ENCODE measurements at regions not wholly inside any gene's neighbourhood (a gene's known extent, or its start where the extent isn't known, plus 50 kb on each side); places are given as distances from the start of the nearest gene placed in this dataset.
A peak's percentile ranks its signal among the peaks of the same experiment; 100 is the strongest.

GRCh38 chr22:22133910-22134309 is 110.7 kb upstream of the VPREB1 start:
- Histone ChIP-seq H3K4me1 (replicated peaks in 1 of 2) (no peaks in the 10 kb centered on the region), H3K27ac (no peak overlapping the region), H3K4me3 (no peak overlapping the region)
- WGBS, 10 experiments = 57 to 90% (median 86%) methylated on average over 4 to 5 of the region's 5 CpGs; no CpG with 5 or more reads in 1 of the 10 experiments
- no peak for ATAC-seq (replicated peaks in 6 of 8)
- in situ Hi-C loops (cut with MboI; ENCODE audit: low pct_unique_long_range_greater_than_20kb in 2 of 9, low sequenced_read_pairs in 9 of 9, unreplicated experiment in 9 of 9) = no loop called here

GRCh38 chr22:22130953-22131608 is 113.5 kb upstream of the VPREB1 start:
- 0 to 82% (median 55%) methylated on average over 2 to 3 of the region's 3 CpGs; no CpG with 5 or more reads in 1 of the 10 experiments for WGBS, 10 experiments
- Histone ChIP-seq H3K27ac (no peak overlapping the region), H3K4me3 (no peak overlapping the region), H3K4me1 (replicated peaks in 1 of 2) (no peaks in the 10 kb centered on the region)
- in situ Hi-C loops (cut with MboI; ENCODE audit: low pct_unique_long_range_greater_than_20kb in 2 of 9, low sequenced_read_pairs in 9 of 9, unreplicated experiment in 9 of 9) = no loop called here
- ATAC-seq (replicated peaks in 6 of 8) = no peak

GRCh38 chr22:22129387-22129786 is 115.2 kb upstream of the VPREB1 start:
- no peak for ATAC-seq (replicated peaks in 6 of 8)
- 0 to 70% (median 36%) methylated on average over 1 to 3 of the region's 3 CpGs; no CpG with 5 or more reads in 1 of the 10 experiments for WGBS, 10 experiments
- no peak overlapping the region for H3K4me3 ChIP-seq
- no peaks in the 10 kb centered on the region for H3K4me1 ChIP-seq (replicated peaks in 1 of 2)
- H3K27ac ChIP-seq = no peak overlapping the region
- in situ Hi-C loops (cut with MboI; ENCODE audit: low pct_unique_long_range_greater_than_20kb in 2 of 9, low sequenced_read_pairs in 9 of 9, unreplicated experiment in 9 of 9) = no loop called here

GRCh38 chr22:22128440-22128839 is 116.1 kb upstream of the VPREB1 start:
- Histone ChIP-seq H3K4me3 (no peak overlapping the region), H3K4me1 (replicated peaks in 1 of 2) (no peaks in the 10 kb centered on the region), H3K27ac (no peak overlapping the region)
- in situ Hi-C loops (cut with MboI; ENCODE audit: low pct_unique_long_range_greater_than_20kb in 2 of 9, low sequenced_read_pairs in 9 of 9, unreplicated experiment in 9 of 9) = no loop called here
- ATAC-seq (replicated peaks in 6 of 8) = no peak
- WGBS, 10 experiments = 38 to 92% (median 80%) methylated on average over 2 of the region's 2 CpGs; no CpG with 5 or more reads in 1 of the 10 experiments

- Histone ChIP-seq H3K27ac (no peak overlapping the region), H3K4me1 (replicated peaks in 1 of 2) (no peaks in the 10 kb centered on the region), H3K4me3 (no peak overlapping the region)
- in situ Hi-C loops (cut with MboI; ENCODE audit: low pct_unique_long_range_greater_than_20kb in 2 of 9, low sequenced_read_pairs in 9 of 9, unreplicated experiment in 9 of 9) = no loop called here
- WGBS, 10 experiments = 34 to 94% (median 68%) methylated on average over 2 to 5 of the region's 5 CpGs
- ATAC-seq (replicated peaks in 6 of 8) = no peak
Observed at GRCh38 chr22:22127100-22127499, 117.5 kb upstream of the VPREB1 start.

- H3K4me1 ChIP-seq (replicated peaks in 1 of 2) = no peaks in the 10 kb centered on the region
- no peak overlapping the region for H3K4me3 ChIP-seq
- no peak for ATAC-seq (replicated peaks in 6 of 8)
- in situ Hi-C loops (cut with MboI; ENCODE audit: low pct_unique_long_range_greater_than_20kb in 2 of 9, low sequenced_read_pairs in 9 of 9, unreplicated experiment in 9 of 9) = no loop called here
- peak overlapping the region in 1 of 2 donors; percentile 22 for H3K27ac ChIP-seq
- 33 to 70% (median 57%) methylated on average over 1 to 8 of the region's 24 CpGs; no CpG with 5 or more reads in 4 of the 10 experiments for WGBS, 10 experiments
Observed at GRCh38 chr22:22125579-22126468, 118.8 kb upstream of the VPREB1 start.

GRCh38 chr22:22125028-22125578 is 119.5 kb upstream of the VPREB1 start:
- no peaks in the 10 kb centered on the region for H3K4me1 ChIP-seq (replicated peaks in 1 of 2)
- no peak for ATAC-seq (replicated peaks in 6 of 8)
- in situ Hi-C loops (cut with MboI; ENCODE audit: low pct_unique_long_range_greater_than_20kb in 2 of 9, low sequenced_read_pairs in 9 of 9, unreplicated experiment in 9 of 9) = no loop called here
- no peak overlapping the region for H3K4me3 ChIP-seq
- WGBS, 10 experiments = 87% methylated on average over 3 of the region's 19 CpGs; no CpG with 5 or more reads in 9 of the 10 experiments
- no peak overlapping the region for H3K27ac ChIP-seq

GRCh38 chr22:22124374-22124773 is 120.2 kb upstream of the VPREB1 start:
- no CpG with 5 or more reads among the region's 12 CpGs for WGBS, 10 experiments
- Histone ChIP-seq H3K4me3 (no peak overlapping the region), H3K27ac (no peak overlapping the region), H3K4me1 (replicated peaks in 1 of 2) (no peaks in the 10 kb centered on the region)
- ATAC-seq (replicated peaks in 6 of 8) = no peak
- in situ Hi-C loops (cut with MboI; ENCODE audit: low pct_unique_long_range_greater_than_20kb in 2 of 9, low sequenced_read_pairs in 9 of 9, unreplicated experiment in 9 of 9) = no loop called here

GRCh38 chr22:22123960-22124278 is 120.7 kb upstream of the VPREB1 start:
- H3K27ac ChIP-seq = no peak overlapping the region
- no peaks in the 10 kb centered on the region for H3K4me1 ChIP-seq (replicated peaks in 1 of 2)
- no peak for ATAC-seq (replicated peaks in 6 of 8)
- H3K4me3 ChIP-seq = no peak overlapping the region
- in situ Hi-C loops (cut with MboI; ENCODE audit: low pct_unique_long_range_greater_than_20kb in 2 of 9, low sequenced_read_pairs in 9 of 9, unreplicated experiment in 9 of 9) = no loop called here
- 50 to 87% (median 83%) methylated on average over 1 to 8 of the region's 15 CpGs; no CpG with 5 or more reads in 5 of the 10 experiments for WGBS, 10 experiments

GRCh38 chr22:22123118-22123959 is 121.2 kb upstream of the VPREB1 start:
- Histone ChIP-seq H3K4me1 (replicated peaks in 1 of 2) (no peaks in the 10 kb centered on the region), H3K27ac (no peak overlapping the region), H3K4me3 (no peak overlapping the region)
- WGBS, 10 experiments = 14 to 90% (median 67%) methylated on average over 1 to 15 of the region's 16 CpGs
- in situ Hi-C loops (cut with MboI; ENCODE audit: low pct_unique_long_range_greater_than_20kb in 2 of 9, low sequenced_read_pairs in 9 of 9, unreplicated experiment in 9 of 9) = no loop called here
- no peak for ATAC-seq (replicated peaks in 6 of 8)

- no peaks in the 10 kb centered on the region for H3K4me1 ChIP-seq (replicated peaks in 1 of 2)
- 33 to 90% (median 72%) methylated on average over 1 to 4 of the region's 4 CpGs; no CpG with 5 or more reads in 1 of the 10 experiments for WGBS, 10 experiments
- no peak overlapping the region for H3K27ac ChIP-seq
- in situ Hi-C loops (cut with MboI; ENCODE audit: low pct_unique_long_range_greater_than_20kb in 2 of 9, low sequenced_read_pairs in 9 of 9, unreplicated experiment in 9 of 9) = no loop called here
- no peak for ATAC-seq (replicated peaks in 6 of 8)
- H3K4me3 ChIP-seq = no peak overlapping the region
Observed at GRCh38 chr22:22122348-22123117, 122.1 kb upstream of the VPREB1 start.

- in situ Hi-C loops (cut with MboI; ENCODE audit: low pct_unique_long_range_greater_than_20kb in 2 of 9, low sequenced_read_pairs in 9 of 9, unreplicated experiment in 9 of 9) = no loop called here
- H3K4me3 ChIP-seq = no peak overlapping the region
- no peak for ATAC-seq (replicated peaks in 6 of 8)
- no peaks in the 10 kb centered on the region for H3K4me1 ChIP-seq (replicated peaks in 1 of 2)
- H3K27ac ChIP-seq = no peak overlapping the region
Observed at GRCh38 chr22:22121445-22121844, 123.1 kb upstream of the VPREB1 start.

Measured in motor neuron (in vitro differentiated cells).